Thymus (tissue), 11 donors: ENCODE measurements at regions not wholly inside any gene's neighbourhood (a gene's known extent, or its start where the extent isn't known, plus 50 kb on each side); places are given as distances from the start of the nearest gene placed in this dataset.
A peak's percentile ranks its signal among the peaks of the same experiment; 100 is the strongest.
"Not testable (repeated sequence)": the region's sequence is repeated elsewhere in the genome, so short reads cannot be mapped to it uniquely, and the experiment has no call there.

Experiments
- DNase-seq, 9 donors: peaks; one replicate each; pipeline ENCODE4 v3.0.0-alpha.2; 2013; ENCODE audit warnings: low spot score in 9 of 9, low read depth in 6 of 9, missing footprints in 1 of 9
- H3K27ac ChIP-seq, 2 donors: one replicate each; pipeline ENCODE4 v1.5.1; 2013; ENCODE audit warnings: control low read depth in 1 of 2, low read depth in 1 of 2, low read length in 1 of 2, mild to moderate bottlenecking in 1 of 2, moderate library complexity in 1 of 2
- H3K27me3 ChIP-seq, 2 donors: one replicate each; pipeline ENCODE4 v1.5.1; 2013; ENCODE audit warnings: low read length in 1 of 2; ENCODE audit not compliant: control insufficient read depth in 2 of 2, insufficient read depth in 1 of 2
- H3K36me3 ChIP-seq, 2 donors: one replicate each; pipeline ENCODE4 v1.5.1; 2013; ENCODE audit warnings: low read length in 1 of 2, mild to moderate bottlenecking in 1 of 2, moderate library complexity in 1 of 2; ENCODE audit not compliant: control insufficient read depth in 2 of 2, insufficient read depth in 2 of 2
- H3K4me1 ChIP-seq, 2 donors: one replicate each; pipeline ENCODE4 v1.5.1; 2013; ENCODE audit warnings: low read length in 2 of 2; ENCODE audit not compliant: control insufficient read depth in 2 of 2, insufficient read depth in 2 of 2
- H3K4me3 ChIP-seq, 2 donors: one replicate each; pipeline ENCODE4 v1.5.1; 2013; ENCODE audit warnings: low read length in 2 of 2, control low read depth in 1 of 2, mild to moderate bottlenecking in 1 of 2
- H3K9me3 ChIP-seq, 2 donors: one replicate each; pipeline ENCODE4 v1.5.1; 2013; ENCODE audit warnings: low read length in 1 of 2, mild to moderate bottlenecking in 1 of 2; ENCODE audit not compliant: control insufficient read depth in 2 of 2, insufficient read depth in 1 of 2
- WGBS: extraction: QIAGEN DNeasy Blood & Tissue Kit; methylation state at CpG from one replicate; pipeline ENCODE4 v1.1.7; 2013; 5-methylcytosine and 5-hydroxymethylcytosine counted together
- donor health status: healthy.

DNA sequence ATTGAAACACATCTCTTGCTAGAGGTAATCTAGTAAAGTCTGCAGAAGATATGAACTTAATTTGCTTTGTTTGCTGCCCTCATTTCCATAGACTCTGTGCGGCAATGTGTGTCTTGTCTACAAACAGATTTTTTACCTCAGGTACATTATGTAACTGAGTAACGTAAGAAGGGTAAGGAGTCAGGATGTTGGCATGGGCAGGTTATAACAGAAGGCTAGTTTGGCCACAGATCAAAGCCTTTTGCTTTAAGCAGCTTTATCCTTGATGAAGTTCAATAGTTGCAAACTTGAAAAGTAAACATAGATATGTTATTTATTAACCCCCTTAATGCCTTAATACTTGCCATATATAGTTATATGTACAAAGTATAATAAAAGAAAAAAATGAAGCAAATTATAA is 391.6 kb upstream of the FKBP1C start:
- Histone ChIP-seq H3K4me3 (no peak overlapping the region), H3K9me3 (peaks cover 1 to 8% of the 10 kb centered on the region in 2 donors), H3K27me3 (no peaks in the 10 kb centered on the region), H3K36me3 (no peaks in the 10 kb centered on the region), H3K27ac (no peak overlapping the region), H3K4me1 (no peaks in the 10 kb centered on the region)
- DNase-seq: no peak
- WGBS: 95% methylated on average over 2 of the region's 2 CpGs

- no peaks in the 10 kb centered on the region for H3K36me3 ChIP-seq
- H3K9me3 ChIP-seq: no peaks in the 10 kb centered on the region
- DNase-seq: no peak
- H3K27me3 ChIP-seq: no peaks in the 10 kb centered on the region
- H3K27ac ChIP-seq: no peak overlapping the region
- H3K4me1 ChIP-seq: no peaks in the 10 kb centered on the region
- no peak overlapping the region for H3K4me3 ChIP-seq
- WGBS: 85% methylated on average over 1 of the region's 1 CpG
Observed at GRCh38 chr6:62808565-62809293, 402.5 kb upstream of the FKBP1C start.

- no peak for DNase-seq
- 65% methylated on average over 4 of the region's 4 CpGs for WGBS
- Histone ChIP-seq H3K27me3 (no peaks in the 10 kb centered on the region), H3K4me1 (no peaks in the 10 kb centered on the region), H3K36me3 (no peaks in the 10 kb centered on the region), H3K9me3 (peaks cover 0 to 2% of the 10 kb centered on the region in 2 donors), H3K4me3 (no peak overlapping the region), H3K27ac (no peak overlapping the region)
Observed at GRCh38 chr6:62805431-62805830, 405.8 kb upstream of the FKBP1C start.

DNA sequence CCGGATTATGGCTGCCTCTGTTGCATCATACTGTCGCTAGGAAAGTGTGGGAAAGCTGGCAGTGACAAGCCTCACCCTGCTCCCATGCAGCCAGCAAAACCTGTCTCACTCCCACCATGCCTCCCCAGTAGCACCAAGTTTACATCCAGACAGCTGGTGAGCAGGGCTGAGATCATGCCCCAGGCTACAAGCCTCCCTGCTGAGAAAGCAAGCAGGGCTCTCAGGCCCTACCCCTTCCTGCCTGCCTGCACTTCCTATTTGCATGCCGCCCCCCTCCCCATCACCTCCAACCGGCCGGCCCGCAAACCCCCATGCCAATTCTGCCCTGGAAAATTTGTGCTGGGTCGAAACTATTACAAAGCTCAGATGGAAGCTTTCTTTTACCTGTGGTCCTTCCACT is 408.2 kb upstream of the FKBP1C start:
- no peak overlapping the region for H3K4me3 ChIP-seq
- WGBS: 94% methylated on average over 7 of the region's 7 CpGs
- H3K27ac ChIP-seq: no peak overlapping the region
- H3K36me3 ChIP-seq: no peaks in the 10 kb centered on the region
- peaks cover 0 to 2% of the 10 kb centered on the region in 2 donors for H3K9me3 ChIP-seq
- DNase-seq: no peak
- H3K27me3 ChIP-seq: no peaks in the 10 kb centered on the region
- H3K4me1 ChIP-seq: no peaks in the 10 kb centered on the region

DNA sequence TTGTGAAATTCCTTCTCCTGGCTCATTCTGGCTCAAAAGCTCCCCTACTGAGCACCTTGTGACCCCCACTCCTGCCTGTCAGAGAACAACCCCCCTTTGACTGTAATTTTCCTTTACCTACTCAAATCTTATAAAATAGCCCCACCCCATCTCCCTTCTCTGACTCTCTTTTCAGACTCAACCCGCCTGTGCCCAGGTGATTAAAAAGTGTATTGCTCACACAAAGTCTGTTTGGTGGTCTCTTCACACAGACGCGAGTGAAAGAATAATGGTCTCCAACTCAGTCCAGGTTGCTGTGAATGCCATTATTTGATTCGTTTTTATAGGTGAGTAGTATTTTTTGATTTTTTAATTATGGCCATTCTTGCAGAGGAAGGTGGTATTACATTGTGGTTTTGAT is 414.1 kb upstream of the FKBP1C start:
- 72% methylated on average over 4 of the region's 4 CpGs for WGBS
- Histone ChIP-seq H3K27me3 (no peaks in the 10 kb centered on the region), H3K4me3 (no peak overlapping the region), H3K36me3 (no peaks in the 10 kb centered on the region), H3K9me3 (peaks cover 0 to under 1% of the 10 kb centered on the region in 2 donors), H3K4me1 (no peaks in the 10 kb centered on the region), H3K27ac (no peak overlapping the region)
- no peak for DNase-seq

DNA sequence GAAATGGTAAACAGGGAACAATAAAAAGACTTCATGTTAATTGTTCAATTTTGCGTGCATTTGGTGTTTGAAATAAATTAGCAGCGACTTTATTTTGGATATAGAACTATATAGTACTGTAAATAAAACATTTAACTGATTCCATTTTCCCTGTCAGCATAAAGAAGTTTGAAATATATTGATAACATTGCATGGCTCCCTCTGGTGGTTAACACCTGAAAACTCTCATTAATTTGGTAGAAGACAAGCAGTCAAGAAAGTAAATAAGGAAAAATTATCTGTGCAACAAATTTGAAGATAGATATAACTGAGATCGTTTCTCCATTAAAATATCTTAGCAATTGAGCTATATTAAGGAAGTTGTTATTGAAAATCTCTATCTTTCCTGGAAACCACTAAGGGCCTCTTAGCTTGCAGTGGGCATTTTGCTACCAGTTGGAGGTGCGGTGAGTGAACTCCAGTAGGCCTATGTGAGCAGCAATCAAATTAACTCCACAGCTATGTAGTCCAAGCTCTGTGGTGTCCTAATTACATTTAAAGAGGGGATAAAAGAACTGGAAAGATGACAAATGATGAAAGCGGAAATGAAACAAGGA is 435.7 kb upstream of the FKBP1C start:
- Histone ChIP-seq H3K36me3 (no peaks in the 10 kb centered on the region), H3K4me1 (no peaks in the 10 kb centered on the region), H3K4me3 (no peak overlapping the region), H3K9me3 (no peaks in the 10 kb centered on the region), H3K27me3 (no peaks in the 10 kb centered on the region), H3K27ac (no peak overlapping the region)
- 50% methylated on average over 5 of the region's 5 CpGs for WGBS
- peak in 1 of 9 donors; percentile 3 for DNase-seq

DNA sequence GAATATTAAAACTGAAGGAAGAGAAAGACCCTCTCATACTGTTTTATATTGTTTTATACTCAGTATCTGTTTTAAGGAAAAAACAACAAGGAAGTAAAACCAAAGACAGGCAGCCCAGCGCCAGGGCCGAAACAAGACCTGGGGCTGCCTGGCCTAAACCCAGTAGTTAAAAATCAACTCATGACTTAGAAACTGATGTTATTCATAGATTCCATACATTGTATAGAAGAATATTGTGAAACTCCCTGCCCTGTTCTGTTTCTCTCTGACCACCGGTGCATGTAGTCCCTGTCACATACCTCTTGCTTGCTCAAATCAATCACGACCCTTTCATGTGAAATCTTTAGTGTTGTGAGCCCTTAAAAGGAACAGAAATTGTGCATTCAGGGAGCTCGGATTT is 445.1 kb upstream of the FKBP1C start:
- H3K27me3 ChIP-seq, H3K9me3 ChIP-seq, H3K4me3 ChIP-seq, H3K4me1 ChIP-seq, H3K36me3 ChIP-seq, H3K27ac ChIP-seq, DNase-seq: not testable (repeated sequence)
- 92% methylated on average over 5 of the region's 5 CpGs for WGBS

- no peak for DNase-seq
Observed at GRCh38 chr6:62764841-62765240, 446.4 kb upstream of the FKBP1C start.

DNA sequence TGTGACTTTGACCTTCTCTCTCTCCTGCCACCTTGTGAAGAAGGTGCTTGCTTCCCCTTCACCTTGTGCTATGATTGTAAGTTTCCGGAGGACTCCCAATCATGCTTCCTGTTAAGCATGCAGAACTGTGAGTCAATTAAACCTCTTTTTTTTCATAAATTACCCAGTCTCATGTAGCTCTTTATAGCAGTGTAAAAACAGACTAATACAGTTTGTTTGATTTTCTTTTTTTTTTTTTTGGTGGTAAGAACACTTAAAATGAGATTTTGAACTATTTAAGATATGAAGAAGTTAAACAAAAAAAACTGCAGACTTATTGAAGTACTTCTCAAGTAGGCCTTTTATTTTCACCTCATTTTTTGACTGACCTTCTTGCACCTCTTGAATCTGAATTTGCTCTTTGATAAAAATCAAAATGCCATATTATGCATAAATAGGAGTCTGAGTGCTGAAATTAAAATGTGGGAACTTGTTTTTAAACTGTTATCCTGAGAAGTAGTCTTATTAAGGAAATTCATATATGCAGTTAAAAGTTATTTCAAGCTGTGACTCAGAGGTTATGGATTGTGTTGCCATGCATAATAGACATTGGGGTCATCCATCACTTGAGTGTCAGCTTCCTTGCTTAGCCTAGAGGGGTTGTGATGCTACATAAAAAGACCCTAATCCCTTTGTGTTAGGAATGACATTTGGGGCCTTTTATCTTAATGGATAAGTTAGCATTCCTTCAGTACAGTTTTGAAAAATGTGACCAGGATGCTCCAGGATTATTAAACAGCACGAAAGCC is 447.9 kb upstream of the FKBP1C start:
- Histone ChIP-seq H3K36me3 (no peaks in the 10 kb centered on the region), H3K27me3 (no peaks in the 10 kb centered on the region), H3K27ac (no peak overlapping the region), H3K4me3 (no peak overlapping the region), H3K4me1 (no peaks in the 10 kb centered on the region), H3K9me3 (no peaks in the 10 kb centered on the region)
- no peak for DNase-seq
- 91% methylated on average over 2 of the region's 2 CpGs for WGBS

More at GRCh38 chr6:62764841-62765240, 446.4 kb upstream of the FKBP1C start:
- Histone ChIP-seq H3K27me3 (no peaks in the 10 kb centered on the region), H3K27ac (no peak overlapping the region), H3K4me1 (no peaks in the 10 kb centered on the region), H3K4me3 (no peak overlapping the region), H3K9me3 (no peaks in the 10 kb centered on the region), H3K36me3 (no peaks in the 10 kb centered on the region)
- WGBS: 93% methylated on average over 3 of the region's 3 CpGs
